ENCODE measurements at regions not wholly inside any gene's neighbourhood (a gene's known extent, or its start where the extent isn't known, plus 50 kb on each side); places are given as distances from the start of the nearest gene placed in this dataset.

GRCh38 chr5:61273279-61273975 lies 58.6 kb upstream of the ZSWIM6 start:
- TF ChIP-seq POLR2A (IDR thresholded peaks at IDR 0.05; ENCODE audit: low read length): no peak
- no peak for TF ChIP-seq GATA1 (IDR thresholded peaks at IDR 0.05; ENCODE audit: low read depth, low read length)

Data from erythroblast (primary cell).